BLaER1 treated with 17β-estradiol and CSF1 and Interleukin-3, amounts not matched to agents 10 nM and 100 nM (cell line): ENCODE measurements at regions not wholly inside any gene's neighbourhood (a gene's known extent, or its start where the extent isn't known, plus 50 kb on each side); places are given as distances from the start of the nearest gene placed in this dataset.
"Not testable (repeated sequence)": the region's sequence is repeated elsewhere in the genome, so short reads cannot be mapped to it uniquely, and the experiment has no call there.

Experiments
- H3K27ac ChIP-seq, 11 experiments: shearing (Covaris generic); formaldehyde crosslinking; 2 replicates each; pipeline ENCODE4 v1.8.1; 2022
- H3K27me3 ChIP-seq, 11 experiments: shearing (Covaris generic); formaldehyde crosslinking; 2 replicates each; pipeline ENCODE4 v1.8.1; 2022
- H3K36me3 ChIP-seq, 11 experiments: shearing (Covaris generic); formaldehyde crosslinking; 2 replicates each; pipeline ENCODE4 v1.8.1; 2022
- H3K4me1 ChIP-seq, 10 experiments: shearing (Covaris generic); formaldehyde crosslinking; 2 replicates each; pipeline ENCODE4 v1.8.1; 2022
- H3K4me2 ChIP-seq, 11 experiments: shearing (Covaris generic); formaldehyde crosslinking; 2 replicates each; pipeline ENCODE4 v1.8.1; 2022
- H3K4me3 ChIP-seq, 10 experiments: shearing (Covaris generic); formaldehyde crosslinking; 2 replicates each; pipeline ENCODE4 v1.8.1; 2022
- H3K9ac ChIP-seq, 11 experiments: shearing (Covaris generic); formaldehyde crosslinking; 2 replicates each; pipeline ENCODE4 v1.8.1; 2022
- H3K9me3 ChIP-seq, 11 experiments: shearing (Covaris generic); formaldehyde crosslinking; replicated peaks in 1 of 11; 2 replicates each; pipeline ENCODE4 v1.8.1; 2022
- H4K20me1 ChIP-seq, 11 experiments: shearing (Covaris generic); formaldehyde crosslinking; 2 replicates each; pipeline ENCODE4 v1.8.1; 2022
- Cebpa-rat ChIP-seq, 11 experiments: shearing (Covaris generic); IDR thresholded peaks; 2 replicates each; pipeline ENCODE4 v1.8.1; 2022

GRCh38 chr4:162837241-162837640 lies 329.4 kb downstream of the NAF1 start:
- no peaks in the 10 kb centered on the region for H3K27me3 ChIP-seq
- H3K9me3 ChIP-seq: peaks cover 0 to 17% (median 7%) of the 10 kb centered on the region in 11 experiments; a peak in 12 of 22 replicates
- no peak overlapping the region for H3K4me2 ChIP-seq
- H3K27ac ChIP-seq: no peak overlapping the region
- H3K4me1 ChIP-seq: no peaks in the 10 kb centered on the region
- TF ChIP-seq Cebpa-rat (IDR thresholded peaks at IDR 0.05): no peak
- no peaks in the 10 kb centered on the region for H4K20me1 ChIP-seq
- H3K36me3 ChIP-seq: no peaks in the 10 kb centered on the region
- H3K9ac ChIP-seq: no peak overlapping the region
- no peak overlapping the region for H3K4me3 ChIP-seq

GRCh38 chr4:162836773-162837172 lies 329.9 kb downstream of the NAF1 start:
- TF ChIP-seq Cebpa-rat (IDR thresholded peaks at IDR 0.05): no peak
- Histone ChIP-seq H3K4me3 (no peak overlapping the region), H4K20me1 (no peaks in the 10 kb centered on the region), H3K9me3 (peaks cover 0 to 17% (median 7%) of the 10 kb centered on the region in 11 experiments; a peak in 12 of 22 replicates), H3K36me3 (no peaks in the 10 kb centered on the region), H3K4me2 (no peak overlapping the region), H3K27me3 (no peaks in the 10 kb centered on the region), H3K9ac (no peak overlapping the region), H3K4me1 (no peaks in the 10 kb centered on the region), H3K27ac (no peak overlapping the region)

GRCh38 chr4:162836258-162836657 lies 330.4 kb downstream of the NAF1 start:
- not testable (repeated sequence) for H3K4me3 ChIP-seq, H3K9ac ChIP-seq, H3K4me2 ChIP-seq, H3K27ac ChIP-seq, H3K4me1 ChIP-seq, H3K27me3 ChIP-seq, H3K36me3 ChIP-seq, H4K20me1 ChIP-seq
- peaks cover 0 to 17% (median 7%) of the 10 kb centered on the region in 11 experiments; a peak in 12 of 22 replicates for H3K9me3 ChIP-seq

GRCh38 chr4:162830899-162831298 lies 335.8 kb downstream of the NAF1 start:
- H3K9ac ChIP-seq: no peak overlapping the region
- no peak for TF ChIP-seq Cebpa-rat (IDR thresholded peaks at IDR 0.05)
- no peak overlapping the region for H3K4me3 ChIP-seq

GRCh38 chr4:162817374-162817773 lies 349.3 kb downstream of the NAF1 start:
- not testable (repeated sequence) for H3K36me3 ChIP-seq, H3K4me1 ChIP-seq, H3K9ac ChIP-seq, H3K4me2 ChIP-seq, H3K4me3 ChIP-seq, H3K27ac ChIP-seq, H3K27me3 ChIP-seq, H4K20me1 ChIP-seq
- peaks cover 11 to 22% (median 17%) of the 10 kb centered on the region in 11 experiments; a peak in 21 of 22 replicates for H3K9me3 ChIP-seq

More at GRCh38 chr4:162830899-162831298, 335.8 kb downstream of the NAF1 start:
- H3K27ac ChIP-seq: no peak overlapping the region
- no peaks in the 10 kb centered on the region for H4K20me1 ChIP-seq
- no peaks in the 10 kb centered on the region for H3K36me3 ChIP-seq
- no peaks in the 10 kb centered on the region for H3K27me3 ChIP-seq
- H3K4me1 ChIP-seq: no peaks in the 10 kb centered on the region
- H3K4me2 ChIP-seq: no peak overlapping the region
- peaks cover 0 to 2% (median under 1%) of the 10 kb centered on the region in 11 experiments; a peak in 7 of 22 replicates for H3K9me3 ChIP-seq

GRCh38 chr4:162804351-162804924 lies 362.3 kb downstream of the NAF1 start:
- Histone ChIP-seq H3K36me3 (no peaks in the 10 kb centered on the region), H3K4me2 (no peak overlapping the region), H4K20me1 (no peaks in the 10 kb centered on the region), H3K27me3 (no peaks in the 10 kb centered on the region), H3K9me3 (no peaks in the 10 kb centered on the region), H3K27ac (no peak overlapping the region), H3K4me3 (no peak overlapping the region), H3K9ac (no peak overlapping the region), H3K4me1 (no peaks in the 10 kb centered on the region)
- no peak for TF ChIP-seq Cebpa-rat (IDR thresholded peaks at IDR 0.05)

GRCh38 chr4:162803378-162803777 lies 363.3 kb downstream of the NAF1 start:
- Histone ChIP-seq H3K36me3 (no peaks in the 10 kb centered on the region), H3K27ac (no peak overlapping the region), H3K4me1 (no peaks in the 10 kb centered on the region), H3K4me3 (no peak overlapping the region), H4K20me1 (no peaks in the 10 kb centered on the region), H3K27me3 (no peaks in the 10 kb centered on the region), H3K4me2 (no peak overlapping the region), H3K9me3 (no peaks in the 10 kb centered on the region), H3K9ac (no peak overlapping the region)
- no peak for TF ChIP-seq Cebpa-rat (IDR thresholded peaks at IDR 0.05)

- H3K9me3 ChIP-seq: no peaks in the 10 kb centered on the region
- no peaks in the 10 kb centered on the region for H3K36me3 ChIP-seq
- no peak overlapping the region for H3K27ac ChIP-seq
- no peaks in the 10 kb centered on the region for H3K4me1 ChIP-seq
- no peak overlapping the region for H3K4me2 ChIP-seq
- no peaks in the 10 kb centered on the region for H4K20me1 ChIP-seq
- H3K27me3 ChIP-seq: no peaks in the 10 kb centered on the region
- H3K9ac ChIP-seq: no peak overlapping the region
- H3K4me3 ChIP-seq: no peak overlapping the region
- TF ChIP-seq Cebpa-rat (IDR thresholded peaks at IDR 0.05): no peak
Observed at GRCh38 chr4:162797108-162797507, 369.6 kb downstream of the NAF1 start.

- no peaks in the 10 kb centered on the region for H3K9me3 ChIP-seq
Observed at GRCh38 chr4:162793571-162793970, 373.1 kb downstream of the NAF1 start.

GRCh38 chr4:162793004-162793403 lies 373.7 kb downstream of the NAF1 start:
- Histone ChIP-seq H3K27ac (no peak overlapping the region), H3K4me1 (no peaks in the 10 kb centered on the region), H3K4me2 (no peak overlapping the region), H3K27me3 (no peaks in the 10 kb centered on the region), H3K4me3 (no peak overlapping the region), H3K9me3 (no peaks in the 10 kb centered on the region), H3K9ac (no peak overlapping the region), H4K20me1 (no peaks in the 10 kb centered on the region), H3K36me3 (no peaks in the 10 kb centered on the region)
- TF ChIP-seq Cebpa-rat (IDR thresholded peaks at IDR 0.05): no peak

More at GRCh38 chr4:162793571-162793970, 373.1 kb downstream of the NAF1 start:
- no peak overlapping the region for H3K4me2 ChIP-seq
- no peak for TF ChIP-seq Cebpa-rat (IDR thresholded peaks at IDR 0.05)
- no peaks in the 10 kb centered on the region for H3K4me1 ChIP-seq
- no peaks in the 10 kb centered on the region for H3K36me3 ChIP-seq
- no peak overlapping the region for H3K9ac ChIP-seq
- no peak overlapping the region for H3K27ac ChIP-seq
- H3K4me3 ChIP-seq: no peak overlapping the region
- H4K20me1 ChIP-seq: no peaks in the 10 kb centered on the region
- H3K27me3 ChIP-seq: no peaks in the 10 kb centered on the region
